GM10266 (cell line): ENCODE measurements at regions not wholly inside any gene's neighbourhood (a gene's known extent, or its start where the extent isn't known, plus 50 kb on each side); places are given as distances from the start of the nearest gene placed in this dataset.

Experiments
- DNase-seq: peaks from one replicate; pipeline ENCODE4 v3.0.0; 2012; ENCODE audit errors: extremely low spot score
- CTCF ChIP-seq: IDR thresholded peaks from 2 replicates; pipeline ENCODE4 v1.5.1; 2012; ENCODE audit warnings: mild to moderate bottlenecking, low read depth; ENCODE audit not compliant: control insufficient read depth, insufficient read depth; ENCODE audit errors: missing control alignments

DNA sequence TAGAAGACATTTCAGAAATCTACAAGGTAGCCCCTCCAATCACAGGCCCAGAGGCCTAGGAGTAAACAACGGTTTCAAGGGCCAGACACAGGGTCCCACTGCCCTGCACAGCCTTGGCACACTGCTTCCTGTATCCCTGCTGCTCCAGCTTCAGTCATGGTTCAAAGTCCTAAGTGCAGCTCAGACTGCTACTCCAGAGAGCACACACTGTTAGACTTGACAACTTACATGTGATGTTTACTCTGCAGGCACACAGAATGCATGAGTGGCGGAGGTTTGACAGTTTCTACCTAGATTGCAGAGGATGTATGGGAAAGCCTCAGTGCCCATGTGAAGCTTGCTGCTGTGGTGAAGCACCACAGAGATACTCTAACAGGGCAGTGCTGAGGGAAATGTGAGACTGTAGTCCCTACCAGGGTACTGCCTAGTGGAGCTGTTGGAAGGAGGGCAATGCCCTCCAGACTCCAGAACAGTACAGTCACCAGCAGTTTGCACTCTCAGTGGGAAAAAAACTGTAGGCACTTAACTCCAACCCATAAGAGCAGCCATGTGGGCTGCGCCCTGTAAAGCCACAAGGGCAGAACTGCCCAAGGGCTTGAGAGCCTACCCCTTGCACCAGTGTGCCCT is 270.0 kb downstream of the ZWINT start:
- TF ChIP-seq CTCF = no peak

GRCh38 chr10:56085406-56086122 is 275.5 kb downstream of the ZWINT start:
- no peak for TF ChIP-seq CTCF
- no peak for DNase-seq

More for the DNA sequence above, 270.0 kb downstream of the ZWINT start:
- no peak for DNase-seq

DNA sequence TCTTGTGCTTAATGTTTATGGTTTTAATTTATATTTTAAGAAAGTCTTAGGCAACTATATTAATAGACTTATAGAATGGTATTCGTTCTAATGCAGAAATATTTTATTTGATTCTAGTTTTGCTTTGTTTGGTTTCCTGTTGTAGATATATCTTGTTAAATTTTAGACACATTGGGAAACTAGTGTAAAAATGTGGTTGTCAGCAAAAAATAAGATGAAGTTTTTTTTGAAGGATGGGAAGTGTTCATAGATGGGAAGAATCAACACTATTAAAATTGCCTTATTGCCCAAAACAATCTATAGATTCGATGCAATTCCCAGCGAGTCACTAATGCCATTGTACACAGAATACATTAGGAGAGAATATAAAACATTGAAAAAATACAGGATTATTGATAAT is 278.9 kb downstream of the ZWINT start:
- no peak for TF ChIP-seq CTCF
- no peak for DNase-seq

DNA sequence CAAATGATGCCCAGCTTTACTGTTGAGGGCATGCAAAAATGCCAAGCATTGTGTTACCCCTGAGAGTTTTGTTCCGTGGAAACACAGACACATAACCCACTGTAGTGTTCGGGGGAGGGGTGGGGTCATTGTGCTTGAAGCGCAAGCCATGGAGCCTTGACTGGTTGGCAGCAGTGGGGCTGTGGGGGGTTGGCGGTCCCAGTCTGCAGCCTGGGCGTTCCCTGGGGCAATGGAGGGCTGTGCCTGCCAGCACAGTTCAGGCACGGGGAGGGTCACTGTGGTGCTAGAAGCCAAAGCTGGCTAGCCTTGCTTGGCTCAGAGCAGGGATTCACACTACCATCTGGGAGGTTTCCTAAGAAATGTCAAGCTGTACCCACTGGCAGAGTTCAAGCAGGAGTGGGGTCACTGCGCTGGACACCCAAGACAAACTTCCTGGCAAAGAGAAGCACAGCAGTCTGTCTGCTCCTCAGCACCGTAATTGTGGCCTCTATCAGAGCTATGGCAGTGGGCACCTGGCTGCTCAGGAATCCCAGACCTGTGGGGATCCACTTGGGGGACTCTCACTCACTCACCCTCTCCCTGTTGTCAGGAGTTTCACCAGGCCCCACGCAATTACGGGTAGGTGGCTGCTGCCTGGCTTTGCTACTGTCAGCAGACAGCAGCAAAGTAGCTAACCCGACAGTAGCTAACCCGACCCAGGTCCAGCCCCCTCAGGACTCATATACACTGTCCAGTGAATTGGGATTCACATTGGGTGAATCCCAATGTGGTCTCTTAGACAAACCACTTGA is 292.4 kb downstream of the ZWINT start:
- no peak for DNase-seq
- no peak for TF ChIP-seq CTCF

DNA sequence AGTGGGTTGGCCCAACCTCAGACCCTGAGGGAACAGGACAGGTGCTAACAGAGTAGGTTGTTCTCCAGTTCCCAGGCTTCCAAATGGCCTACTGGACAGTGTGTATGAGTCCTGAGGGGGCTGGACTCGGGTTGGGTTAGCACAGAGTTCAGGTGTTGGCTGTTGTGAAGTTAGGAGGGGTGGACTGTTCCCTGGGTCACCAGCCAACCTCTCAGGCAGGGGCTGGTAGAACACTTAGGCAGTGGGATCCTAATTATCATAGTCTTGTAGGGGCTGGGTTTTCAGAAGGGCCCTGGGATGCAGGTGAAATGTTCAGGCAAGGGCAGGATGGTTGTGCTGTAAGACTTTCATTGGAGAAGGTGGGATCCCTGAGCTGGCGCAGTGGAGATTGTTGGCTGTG is 293.0 kb downstream of the ZWINT start:
- DNase-seq = no peak
- TF ChIP-seq CTCF = no peak

DNA sequence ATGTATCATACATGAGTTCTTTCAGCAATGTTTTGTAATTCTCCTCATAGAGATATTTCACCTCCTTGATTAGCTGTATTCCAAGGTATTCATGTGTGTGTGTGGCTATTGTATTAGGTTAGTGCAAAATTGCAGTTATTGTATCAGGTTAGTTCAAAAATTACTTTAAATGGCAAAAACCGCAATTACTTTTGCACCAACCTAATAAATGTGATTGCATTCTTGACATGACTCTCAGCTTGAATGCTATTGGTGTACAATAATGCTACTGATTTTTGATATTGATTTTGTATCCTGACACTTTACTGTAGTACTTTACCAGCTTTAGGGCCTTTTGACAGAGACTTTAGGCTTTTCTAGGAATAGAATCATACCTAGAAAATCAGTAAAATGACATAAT is 297.4 kb downstream of the ZWINT start:
- no peak for TF ChIP-seq CTCF
- no peak for DNase-seq
